Activated naive CD8-positive, alpha-beta T cell treated with anti-CD3 and anti-CD28 coated beads, Interleukin-2, amount 50 U/mL, for 24 hours (primary cell): ENCODE measurements at regions not wholly inside any gene's neighbourhood (a gene's known extent, or its start where the extent isn't known, plus 50 kb on each side); places are given as distances from the start of the nearest gene placed in this dataset.

ENCODE experiments used
- ATAC-seq: fragments of 150-1000 bp; cut with Tn5 transposase; one replicate; pipeline ENCODE4 v1.10.0; 2021
- DNase-seq: peaks from one replicate; pipeline ENCODE4 v3.0.0; 2021
- H3K27ac Mint-ChIP-seq: one replicate; pipeline ENCODE4 v1.8.0; 2021; ENCODE audit warnings: mild to moderate bottlenecking, mixed read lengths
- H3K27me3 Mint-ChIP-seq: one replicate; pipeline ENCODE4 v1.8.0; 2021; ENCODE audit warnings: mixed read lengths
- H3K36me3 Mint-ChIP-seq: one replicate; pipeline ENCODE4 v1.8.0; 2021; ENCODE audit warnings: low read depth, mixed read lengths
- H3K4me1 Mint-ChIP-seq: one replicate; pipeline ENCODE4 v1.8.0; 2021; ENCODE audit warnings: mixed read lengths
- H3K4me3 Mint-ChIP-seq: one replicate; pipeline ENCODE4 v1.8.0; 2021; ENCODE audit warnings: mild to moderate bottlenecking, moderate library complexity, mixed read lengths
- H3K9me3 Mint-ChIP-seq: one replicate; pipeline ENCODE4 v1.8.0; 2021; ENCODE audit warnings: mixed read lengths

- Mint-ChIP-seq H3K4me3 (no peak overlapping the region), H3K9me3 (peaks cover 4% of the 10 kb centered on the region), H3K36me3 (no peaks in the 10 kb centered on the region), H3K27me3 (no peaks in the 10 kb centered on the region), H3K4me1 (no peaks in the 10 kb centered on the region), H3K27ac (no peak overlapping the region)
- no peak for ATAC-seq
- no peak for DNase-seq
These were observed 491.2 kb upstream of the FLRT2 start for GRCh38 chr14:85038526-85039352.

DNA sequence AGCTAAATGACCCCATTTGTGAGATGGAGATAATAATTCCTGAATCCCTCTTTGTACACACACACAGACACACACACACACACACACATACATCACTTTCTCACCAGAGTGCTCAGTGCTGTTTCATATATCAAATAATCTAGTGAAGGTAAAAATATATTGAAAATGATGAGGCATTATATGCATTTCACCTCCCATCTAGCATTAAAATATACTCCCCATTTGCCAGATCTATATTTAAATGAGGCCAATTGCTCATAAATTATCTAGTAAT is 490.7 kb upstream of the FLRT2 start:
- Mint-ChIP-seq H3K27ac (no peak overlapping the region), H3K9me3 (peaks cover 4% of the 10 kb centered on the region), H3K27me3 (no peaks in the 10 kb centered on the region), H3K4me1 (no peaks in the 10 kb centered on the region), H3K36me3 (no peaks in the 10 kb centered on the region), H3K4me3 (no peak overlapping the region)
- no peak for DNase-seq
- ATAC-seq, result no peak

GRCh38 chr14:85040046-85040685 is 489.8 kb upstream of the FLRT2 start:
- H3K27ac Mint-ChIP-seq, result no peak overlapping the region
- ATAC-seq, result no peak
- no peaks in the 10 kb centered on the region for H3K27me3 Mint-ChIP-seq
- no peaks in the 10 kb centered on the region for H3K36me3 Mint-ChIP-seq
- H3K9me3 Mint-ChIP-seq, result peaks cover 4% of the 10 kb centered on the region
- H3K4me3 Mint-ChIP-seq, result no peak overlapping the region
- no peak for DNase-seq
- H3K4me1 Mint-ChIP-seq, result no peaks in the 10 kb centered on the region

- H3K27ac Mint-ChIP-seq, result no peak overlapping the region
- DNase-seq (no peak), ATAC-seq (no peak)
- H3K4me3 Mint-ChIP-seq, result no peak overlapping the region
- H3K4me1 Mint-ChIP-seq, result no peaks in the 10 kb centered on the region
- peaks cover 5% of the 10 kb centered on the region for H3K9me3 Mint-ChIP-seq
- H3K27me3 Mint-ChIP-seq, result no peaks in the 10 kb centered on the region
- no peaks in the 10 kb centered on the region for H3K36me3 Mint-ChIP-seq
These were observed 488.3 kb upstream of the FLRT2 start for GRCh38 chr14:85041618-85042017.

DNA sequence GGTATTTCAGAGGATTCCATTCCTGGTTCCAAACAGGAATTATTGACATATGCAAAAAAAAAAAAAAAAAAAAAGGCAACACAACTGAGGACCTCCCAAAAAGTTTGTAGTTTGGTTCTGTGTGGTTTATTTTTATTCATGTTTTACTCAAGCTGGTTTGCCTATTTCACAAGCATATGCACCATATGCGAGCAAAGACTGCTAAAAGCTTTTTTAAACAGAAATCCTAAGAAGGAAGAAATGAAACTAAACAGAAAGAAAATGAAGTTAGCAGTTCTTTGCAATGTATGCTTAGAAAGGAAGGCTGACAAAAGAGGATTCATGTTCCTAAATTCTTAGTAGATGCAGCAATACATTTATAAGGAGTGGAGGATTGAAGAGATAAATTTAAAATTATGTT is 487.6 kb upstream of the FLRT2 start:
- ATAC-seq (no peak), DNase-seq (no peak)
- H3K27me3 Mint-ChIP-seq, result no peaks in the 10 kb centered on the region
- no peak overlapping the region for H3K27ac Mint-ChIP-seq
- peaks cover 12% of the 10 kb centered on the region for H3K9me3 Mint-ChIP-seq
- H3K36me3 Mint-ChIP-seq, result no peaks in the 10 kb centered on the region
- H3K4me1 Mint-ChIP-seq, result no peaks in the 10 kb centered on the region
- H3K4me3 Mint-ChIP-seq, result no peak overlapping the region

- H3K27ac Mint-ChIP-seq, result no peak overlapping the region
These were observed 479.8 kb upstream of the FLRT2 start for GRCh38 chr14:85050180-85050579.

DNA sequence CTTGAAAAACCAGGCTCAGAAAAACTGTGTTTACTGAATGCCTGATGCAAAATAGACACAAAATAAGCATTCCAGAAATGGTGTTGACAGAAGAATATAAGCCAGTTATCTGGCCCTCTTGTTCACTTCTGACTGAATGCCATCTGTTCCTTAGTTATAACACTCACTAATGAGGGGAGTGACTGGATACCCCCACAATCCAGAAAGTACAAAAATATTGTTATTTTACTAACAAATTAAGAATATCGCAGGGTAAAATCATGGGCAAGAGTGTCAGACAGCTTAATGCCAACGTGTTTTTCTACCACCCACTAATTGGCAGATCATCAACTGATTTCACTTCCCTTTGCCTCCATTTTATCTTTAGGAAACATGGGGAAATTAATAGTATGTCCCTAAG is 477.3 kb upstream of the FLRT2 start:
- ATAC-seq (no peak), DNase-seq (no peak)
- Mint-ChIP-seq H3K36me3 (no peaks in the 10 kb centered on the region), H3K4me3 (no peak overlapping the region), H3K27me3 (no peaks in the 10 kb centered on the region), H3K27ac (no peak overlapping the region), H3K9me3 (peaks cover 26% of the 10 kb centered on the region), H3K4me1 (no peaks in the 10 kb centered on the region)

More at GRCh38 chr14:85050180-85050579, 479.8 kb upstream of the FLRT2 start:
- no peaks in the 10 kb centered on the region for H3K4me1 Mint-ChIP-seq
- no peak for DNase-seq
- no peak overlapping the region for H3K4me3 Mint-ChIP-seq
- H3K27me3 Mint-ChIP-seq, result no peaks in the 10 kb centered on the region
- peaks cover 30% of the 10 kb centered on the region for H3K9me3 Mint-ChIP-seq
- ATAC-seq, result no peak
- no peaks in the 10 kb centered on the region for H3K36me3 Mint-ChIP-seq

DNA sequence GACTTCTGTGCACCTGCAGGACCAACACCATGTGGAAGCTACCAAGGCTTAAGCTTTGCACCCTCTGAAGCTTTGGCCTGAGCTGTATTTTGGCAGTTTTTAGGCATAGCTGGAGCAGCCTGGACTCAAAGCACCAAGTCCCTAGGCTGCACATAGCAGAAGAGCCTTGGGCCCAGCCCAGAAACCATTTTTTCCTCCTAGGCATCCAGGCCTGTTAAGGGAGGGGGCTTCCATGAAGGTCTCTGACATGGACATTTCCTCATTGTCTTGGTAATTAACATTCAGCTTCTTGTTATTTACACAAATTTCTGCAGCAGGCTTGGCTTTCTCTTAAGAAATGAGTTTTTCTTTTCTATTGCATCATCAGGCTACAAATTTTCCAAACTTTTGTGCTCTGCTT is 475.8 kb upstream of the FLRT2 start:
- peaks cover 25% of the 10 kb centered on the region for H3K9me3 Mint-ChIP-seq
- no peaks in the 10 kb centered on the region for H3K4me1 Mint-ChIP-seq
- no peaks in the 10 kb centered on the region for H3K36me3 Mint-ChIP-seq
- ATAC-seq (no peak), DNase-seq (no peak)
- H3K4me3 Mint-ChIP-seq, result no peak overlapping the region
- no peak overlapping the region for H3K27ac Mint-ChIP-seq
- no peaks in the 10 kb centered on the region for H3K27me3 Mint-ChIP-seq

DNA sequence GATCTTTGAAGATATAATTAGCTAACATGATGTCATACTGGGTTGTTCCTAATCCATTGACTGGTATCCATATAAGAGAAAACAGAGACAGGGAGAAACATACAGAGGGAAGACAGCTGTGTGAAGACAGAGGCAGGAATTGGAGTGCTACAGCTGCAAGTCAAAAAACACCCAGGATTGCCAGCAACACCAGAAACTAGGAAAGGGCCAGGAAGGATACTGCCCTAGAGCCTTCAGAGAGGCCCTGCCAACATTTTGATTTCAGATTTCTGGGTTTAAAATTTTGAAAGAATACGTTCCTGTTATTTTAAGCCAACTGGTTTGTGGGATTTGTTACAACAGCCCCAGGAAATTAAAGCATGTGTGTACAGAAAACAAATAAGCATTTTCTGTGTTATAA is 473.7 kb upstream of the FLRT2 start:
- Mint-ChIP-seq H3K4me1 (no peaks in the 10 kb centered on the region), H3K4me3 (no peak overlapping the region), H3K9me3 (peaks cover 29% of the 10 kb centered on the region), H3K27me3 (no peaks in the 10 kb centered on the region), H3K27ac (no peak overlapping the region), H3K36me3 (no peaks in the 10 kb centered on the region)
- no peak for DNase-seq
- no peak for ATAC-seq

- no peak for DNase-seq
- no peaks in the 10 kb centered on the region for H3K27me3 Mint-ChIP-seq
- no peak overlapping the region for H3K27ac Mint-ChIP-seq
- no peak overlapping the region for H3K4me3 Mint-ChIP-seq
- no peaks in the 10 kb centered on the region for H3K4me1 Mint-ChIP-seq
- no peak for ATAC-seq
- H3K36me3 Mint-ChIP-seq, result no peaks in the 10 kb centered on the region
- peaks cover 29% of the 10 kb centered on the region for H3K9me3 Mint-ChIP-seq
These were observed 472.7 kb upstream of the FLRT2 start for GRCh38 chr14:85057221-85057620.

DNA sequence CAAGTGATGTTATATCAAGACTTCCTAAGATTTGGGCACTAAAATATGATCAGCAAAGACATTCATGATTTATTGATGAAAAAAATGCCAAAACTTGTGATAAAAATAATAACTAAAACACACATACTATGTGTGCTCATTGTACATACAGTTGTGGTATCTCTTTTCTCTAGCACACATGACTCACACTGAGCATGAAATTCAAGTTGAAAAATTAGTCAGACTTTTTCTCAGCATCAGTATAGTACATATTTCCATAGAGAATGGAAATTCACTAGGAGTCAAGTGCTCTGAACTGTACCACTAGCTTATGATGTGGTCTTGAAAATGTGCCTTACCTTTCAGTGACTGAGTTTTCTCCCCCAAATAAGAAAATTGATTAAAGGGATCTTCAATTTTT is 471.8 kb upstream of the FLRT2 start:
- Mint-ChIP-seq H3K9me3 (peaks cover 23% of the 10 kb centered on the region), H3K4me3 (no peak overlapping the region), H3K27me3 (no peaks in the 10 kb centered on the region), H3K36me3 (no peaks in the 10 kb centered on the region), H3K27ac (no peak overlapping the region), H3K4me1 (no peaks in the 10 kb centered on the region)
- no peak for ATAC-seq
- DNase-seq, result no peak

- no peak for DNase-seq
- ATAC-seq, result no peak
- H3K27ac Mint-ChIP-seq, result no peak overlapping the region
- H3K4me3 Mint-ChIP-seq, result no peak overlapping the region
- no peaks in the 10 kb centered on the region for H3K36me3 Mint-ChIP-seq
- no peaks in the 10 kb centered on the region for H3K4me1 Mint-ChIP-seq
- peaks cover 20% of the 10 kb centered on the region for H3K9me3 Mint-ChIP-seq
- H3K27me3 Mint-ChIP-seq, result no peaks in the 10 kb centered on the region
These were observed 469.8 kb upstream of the FLRT2 start for GRCh38 chr14:85060121-85060520.

DNA sequence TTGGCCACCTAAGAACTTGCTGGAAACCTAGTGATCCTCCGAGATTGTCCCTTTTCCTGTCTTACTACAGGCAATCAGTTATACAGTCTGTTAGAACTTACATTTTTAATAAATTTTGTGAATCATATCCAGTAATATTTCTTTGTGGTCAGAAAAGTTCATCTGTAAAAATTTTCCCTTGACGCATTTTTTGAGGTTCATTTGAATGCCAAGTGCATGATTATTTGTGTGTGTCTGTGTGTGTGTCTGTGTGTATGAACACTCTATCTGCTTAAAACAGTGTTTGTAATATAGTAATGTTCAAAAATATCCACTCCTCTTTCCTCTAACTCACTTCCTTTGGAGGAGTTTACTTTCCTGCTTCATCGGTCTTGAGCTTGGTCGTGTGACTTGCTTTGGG is 468.7 kb upstream of the FLRT2 start:
- Mint-ChIP-seq H3K4me3 (no peak overlapping the region), H3K27ac (no peak overlapping the region), H3K9me3 (peaks cover 13% of the 10 kb centered on the region), H3K27me3 (no peaks in the 10 kb centered on the region), H3K4me1 (no peaks in the 10 kb centered on the region), H3K36me3 (no peaks in the 10 kb centered on the region)
- DNase-seq (no peak), ATAC-seq (no peak)

- H3K36me3 Mint-ChIP-seq, result no peaks in the 10 kb centered on the region
- H3K9me3 Mint-ChIP-seq, result peaks cover 17% of the 10 kb centered on the region
- H3K27me3 Mint-ChIP-seq, result no peaks in the 10 kb centered on the region
- H3K4me1 Mint-ChIP-seq, result no peaks in the 10 kb centered on the region
- no peak overlapping the region for H3K27ac Mint-ChIP-seq
- ATAC-seq (no peak), DNase-seq (no peak)
- no peak overlapping the region for H3K4me3 Mint-ChIP-seq
These were observed 466.2 kb upstream of the FLRT2 start for GRCh38 chr14:85063747-85064146.

GRCh38 chr14:85071447-85071846 is 458.5 kb upstream of the FLRT2 start:
- ATAC-seq (no peak), DNase-seq (no peak)
- no peaks in the 10 kb centered on the region for H3K36me3 Mint-ChIP-seq
- H3K4me1 Mint-ChIP-seq, result no peaks in the 10 kb centered on the region
- H3K9me3 Mint-ChIP-seq, result peaks cover 9% of the 10 kb centered on the region
- no peak overlapping the region for H3K4me3 Mint-ChIP-seq
- no peak overlapping the region for H3K27ac Mint-ChIP-seq
- no peaks in the 10 kb centered on the region for H3K27me3 Mint-ChIP-seq
